ENCODE measurements at regions not wholly inside any gene's neighbourhood (a gene's known extent, or its start where the extent isn't known, plus 50 kb on each side); places are given as distances from the start of the nearest gene placed in this dataset.

GRCh38 chr16:13291591-13292333 is 390.4 kb downstream of the SHISA9 start:
- Mint-ChIP-seq H3K27ac (ENCODE audit: unreplicated experiment) (no peak overlapping the region), H3K36me3 (ENCODE audit: low read depth) (no peaks in the 10 kb centered on the region), H3K27me3 (ENCODE audit: low read depth) (peaks cover 2% of the 10 kb centered on the region), H3K4me3 (ENCODE audit: unreplicated experiment) (no peak overlapping the region), H3K4me1 (ENCODE audit: low read depth) (no peaks in the 10 kb centered on the region), H3K9me3 (ENCODE audit: low read depth) (peaks cover 13% of the 10 kb centered on the region)
- TF ChIP-seq CTCF (IDR thresholded peaks at IDR 0.05), result no peak
- no peak for DNase-seq (ENCODE audit: low spot score)

- DNase-seq (ENCODE audit: low spot score), result no peak
- no peak overlapping the region for H3K27ac Mint-ChIP-seq (ENCODE audit: unreplicated experiment)
- H3K4me3 Mint-ChIP-seq (ENCODE audit: unreplicated experiment), result no peak overlapping the region
- no peaks in the 10 kb centered on the region for H3K27me3 Mint-ChIP-seq (ENCODE audit: low read depth)
- H3K9me3 Mint-ChIP-seq (ENCODE audit: low read depth), result peaks cover 5% of the 10 kb centered on the region
- TF ChIP-seq CTCF (IDR thresholded peaks at IDR 0.05), result no peak
- no peaks in the 10 kb centered on the region for H3K36me3 Mint-ChIP-seq (ENCODE audit: low read depth)
- no peaks in the 10 kb centered on the region for H3K4me1 Mint-ChIP-seq (ENCODE audit: low read depth)
Measured at GRCh38 chr16:13296206-13296605, 394.8 kb downstream of the SHISA9 start.

- Mint-ChIP-seq H3K4me1 (ENCODE audit: low read depth) (no peaks in the 10 kb centered on the region), H3K4me3 (ENCODE audit: unreplicated experiment) (no peak overlapping the region), H3K27ac (ENCODE audit: unreplicated experiment) (no peak overlapping the region), H3K27me3 (ENCODE audit: low read depth) (no peaks in the 10 kb centered on the region), H3K36me3 (ENCODE audit: low read depth) (no peaks in the 10 kb centered on the region), H3K9me3 (ENCODE audit: low read depth) (no peaks in the 10 kb centered on the region)
- TF ChIP-seq CTCF (IDR thresholded peaks at IDR 0.05), result no peak
- DNase-seq (ENCODE audit: low spot score), result no peak
Measured at GRCh38 chr16:13298666-13299065, 397.3 kb downstream of the SHISA9 start.

- Mint-ChIP-seq H3K36me3 (ENCODE audit: low read depth) (no peaks in the 10 kb centered on the region), H3K4me3 (ENCODE audit: unreplicated experiment) (no peak overlapping the region), H3K27ac (ENCODE audit: unreplicated experiment) (no peak overlapping the region), H3K4me1 (ENCODE audit: low read depth) (no peaks in the 10 kb centered on the region), H3K27me3 (ENCODE audit: low read depth) (no peaks in the 10 kb centered on the region), H3K9me3 (ENCODE audit: low read depth) (no peaks in the 10 kb centered on the region)
- TF ChIP-seq CTCF (IDR thresholded peaks at IDR 0.05), result no peak
- DNase-seq (ENCODE audit: low spot score), result no peak
Measured at GRCh38 chr16:13300066-13300840, 398.9 kb downstream of the SHISA9 start.

- H3K4me3 Mint-ChIP-seq (ENCODE audit: unreplicated experiment), result no peak overlapping the region
- H3K36me3 Mint-ChIP-seq (ENCODE audit: low read depth), result no peaks in the 10 kb centered on the region
- peaks cover 5% of the 10 kb centered on the region for H3K4me1 Mint-ChIP-seq (ENCODE audit: low read depth)
- no peak for TF ChIP-seq CTCF (IDR thresholded peaks at IDR 0.05)
- no peak for DNase-seq (ENCODE audit: low spot score)
- no peaks in the 10 kb centered on the region for H3K9me3 Mint-ChIP-seq (ENCODE audit: low read depth)
- H3K27ac Mint-ChIP-seq (ENCODE audit: unreplicated experiment), result no peak overlapping the region
- no peaks in the 10 kb centered on the region for H3K27me3 Mint-ChIP-seq (ENCODE audit: low read depth)
Measured at GRCh38 chr16:13305019-13305755, 403.8 kb downstream of the SHISA9 start.
